ENCODE measurements at regions not wholly inside any gene's neighbourhood (a gene's known extent, or its start where the extent isn't known, plus 50 kb on each side); places are given as distances from the start of the nearest gene placed in this dataset.

GRCh38 chrX:39854772-39855747 lies 242.7 kb downstream of the BCOR start:
- Histone ChIP-seq H3K4me3 (ENCODE audit: low read length) (no peak overlapping the region), H3K9me3 (ENCODE audit: control insufficient read depth, insufficient read depth, low read length) (no peaks in the 10 kb centered on the region), H4K20me1 (ENCODE audit: control insufficient read depth, insufficient read depth, low read depth, low read length) (no peaks in the 10 kb centered on the region), H3K27ac (ENCODE audit: low read depth, low read length) (no peak overlapping the region), H3K79me2 (ENCODE audit: control insufficient read depth, low read length) (no peaks in the 10 kb centered on the region), H3F3A (ENCODE audit: control insufficient read depth, insufficient read depth) (no peaks in the 10 kb centered on the region), H3K4me2 (ENCODE audit: low read length) (no peak overlapping the region), H3K36me3 (ENCODE audit: control insufficient read depth, low read length) (no peaks in the 10 kb centered on the region), H3K4me1 (ENCODE audit: control insufficient read depth, low read length) (peaks cover 10% of the 10 kb centered on the region), H3K27me3 (ENCODE audit: control insufficient read depth, low read length) (peaks cover 3% of the 10 kb centered on the region; the same call in 1 of the 2 replicates), H3K9me2 (replicated peaks; ENCODE audit: control insufficient read depth, low read length) (no peaks in the 10 kb centered on the region)
- no peak for TF ChIP-seq EZH2phosphoT487 (IDR thresholded peaks at IDR 0.05; ENCODE audit: borderline replicate concordance, low read length)
- TF ChIP-seq CTCF (IDR thresholded peaks at IDR 0.05; ENCODE audit: low read depth, low read length, poor library complexity, severe bottlenecking) = no peak

GRCh38 chrX:39855748-39856129 lies 242.0 kb downstream of the BCOR start:
- Histone ChIP-seq H4K20me1 (ENCODE audit: control insufficient read depth, insufficient read depth, low read depth, low read length) (no peaks in the 10 kb centered on the region), H3F3A (ENCODE audit: control insufficient read depth, insufficient read depth) (no peaks in the 10 kb centered on the region), H3K4me3 (ENCODE audit: low read length) (no peak overlapping the region), H3K4me2 (ENCODE audit: low read length) (no peak overlapping the region), H3K27ac (ENCODE audit: low read depth, low read length) (no peak overlapping the region), H3K9me3 (ENCODE audit: control insufficient read depth, insufficient read depth, low read length) (no peaks in the 10 kb centered on the region), H3K9me2 (replicated peaks; ENCODE audit: control insufficient read depth, low read length) (no peaks in the 10 kb centered on the region), H3K27me3 (ENCODE audit: control insufficient read depth, low read length) (peaks cover 3% of the 10 kb centered on the region; the same call in 1 of the 2 replicates), H3K36me3 (ENCODE audit: control insufficient read depth, low read length) (no peaks in the 10 kb centered on the region), H3K4me1 (ENCODE audit: control insufficient read depth, low read length) (peaks cover 14% of the 10 kb centered on the region), H3K79me2 (ENCODE audit: control insufficient read depth, low read length) (no peaks in the 10 kb centered on the region)
- TF ChIP-seq CTCF (IDR thresholded peaks at IDR 0.05; ENCODE audit: low read depth, low read length, poor library complexity, severe bottlenecking) = no peak
- TF ChIP-seq EZH2phosphoT487 (IDR thresholded peaks at IDR 0.05; ENCODE audit: borderline replicate concordance, low read length) = no peak

GRCh38 chrX:39856472-39857121 lies 241.2 kb downstream of the BCOR start:
- Histone ChIP-seq H4K20me1 (ENCODE audit: control insufficient read depth, insufficient read depth, low read depth, low read length) (no peaks in the 10 kb centered on the region), H3K9me3 (ENCODE audit: control insufficient read depth, insufficient read depth, low read length) (no peaks in the 10 kb centered on the region), H3F3A (ENCODE audit: control insufficient read depth, insufficient read depth) (no peaks in the 10 kb centered on the region), H3K27ac (ENCODE audit: low read depth, low read length) (no peak overlapping the region), H3K4me3 (ENCODE audit: low read length) (no peak overlapping the region), H3K9me2 (replicated peaks; ENCODE audit: control insufficient read depth, low read length) (no peaks in the 10 kb centered on the region), H3K27me3 (ENCODE audit: control insufficient read depth, low read length) (peaks cover 3% of the 10 kb centered on the region; the same call in 1 of the 2 replicates), H3K36me3 (ENCODE audit: control insufficient read depth, low read length) (no peaks in the 10 kb centered on the region), H3K4me2 (ENCODE audit: low read length) (no peak overlapping the region), H3K79me2 (ENCODE audit: control insufficient read depth, low read length) (no peaks in the 10 kb centered on the region), H3K4me1 (ENCODE audit: control insufficient read depth, low read length) (peaks cover 15% of the 10 kb centered on the region)
- TF ChIP-seq CTCF (IDR thresholded peaks at IDR 0.05; ENCODE audit: low read depth, low read length, poor library complexity, severe bottlenecking) = no peak
- no peak for TF ChIP-seq EZH2phosphoT487 (IDR thresholded peaks at IDR 0.05; ENCODE audit: borderline replicate concordance, low read length)

Data from DOHH2 (cell line).